ENCODE measurements at regions not wholly inside any gene's neighbourhood (a gene's known extent, or its start where the extent isn't known, plus 50 kb on each side); places are given as distances from the start of the nearest gene placed in this dataset.

GRCh38 chr9:119596703-119597102, 227.5 kb upstream of the BRINP1 start:
- DNase-seq, result no peak

GRCh38 chr9:119588874-119589744, 219.9 kb upstream of the BRINP1 start:
- DNase-seq, result no peak

GRCh38 chr9:119577881-119578280, 208.6 kb upstream of the BRINP1 start:
- DNase-seq, result no peak

- no peak for DNase-seq
These were observed 190.8 kb upstream of the BRINP1 start for GRCh38 chr9:119559986-119560385.

- no peak for DNase-seq
These were observed 189.8 kb upstream of the BRINP1 start for GRCh38 chr9:119559056-119559455.

- DNase-seq, result peak; percentile 19
These were observed 187.1 kb upstream of the BRINP1 start for GRCh38 chr9:119556129-119556875.

- DNase-seq, result no peak
These were observed 175.3 kb upstream of the BRINP1 start for GRCh38 chr9:119544492-119544891.

- no peak for DNase-seq
These were observed 167.9 kb upstream of the BRINP1 start for GRCh38 chr9:119537138-119537537.

- DNase-seq, result no peak
These were observed 164.3 kb upstream of the BRINP1 start for GRCh38 chr9:119533504-119533903.

GRCh38 chr9:119526698-119527097, 157.5 kb upstream of the BRINP1 start:
- DNase-seq, result no peak

GRCh38 chr9:119523508-119523907, 154.3 kb upstream of the BRINP1 start:
- no peak for DNase-seq

- no peak for DNase-seq
These were observed 153.1 kb upstream of the BRINP1 start for GRCh38 chr9:119522381-119522780.

GRCh38 chr9:119509291-119509905, 140.2 kb upstream of the BRINP1 start:
- no peak for DNase-seq

- DNase-seq, result no peak
These were observed 132.1 kb upstream of the BRINP1 start for GRCh38 chr9:119501374-119501773.

- no peak for DNase-seq
These were observed 131.0 kb upstream of the BRINP1 start for GRCh38 chr9:119500072-119500771.

- DNase-seq, result no peak
These were observed 118.0 kb upstream of the BRINP1 start for GRCh38 chr9:119487118-119487827.

GRCh38 chr9:119483153-119483552, 113.9 kb upstream of the BRINP1 start:
- DNase-seq, result no peak

GRCh38 chr9:119477197-119477596, 108.0 kb upstream of the BRINP1 start:
- DNase-seq, result no peak

- DNase-seq, result no peak
These were observed 88.8 kb upstream of the BRINP1 start for GRCh38 chr9:119458068-119458467.

- no peak for DNase-seq
These were observed 84.7 kb upstream of the BRINP1 start for GRCh38 chr9:119453980-119454379.

GRCh38 chr9:119453490-119453911, 84.3 kb upstream of the BRINP1 start:
- DNase-seq, result no peak

- DNase-seq, result no peak
These were observed 82.2 kb upstream of the BRINP1 start for GRCh38 chr9:119451426-119451825.
